GM18498 (cell line): ENCODE measurements at regions not wholly inside any gene's neighbourhood (a gene's known extent, or its start where the extent isn't known, plus 50 kb on each side); places are given as distances from the start of the nearest gene placed in this dataset.

Experiments used
- ATAC-seq: cut with Tn5 transposase; IDR thresholded peaks from one replicate; pipeline ENCODE4 v1.9.1; 2021; ENCODE audit warnings: mild to moderate bottlenecking, moderate library complexity; ENCODE audit not compliant: unreplicated experiment

DNA sequence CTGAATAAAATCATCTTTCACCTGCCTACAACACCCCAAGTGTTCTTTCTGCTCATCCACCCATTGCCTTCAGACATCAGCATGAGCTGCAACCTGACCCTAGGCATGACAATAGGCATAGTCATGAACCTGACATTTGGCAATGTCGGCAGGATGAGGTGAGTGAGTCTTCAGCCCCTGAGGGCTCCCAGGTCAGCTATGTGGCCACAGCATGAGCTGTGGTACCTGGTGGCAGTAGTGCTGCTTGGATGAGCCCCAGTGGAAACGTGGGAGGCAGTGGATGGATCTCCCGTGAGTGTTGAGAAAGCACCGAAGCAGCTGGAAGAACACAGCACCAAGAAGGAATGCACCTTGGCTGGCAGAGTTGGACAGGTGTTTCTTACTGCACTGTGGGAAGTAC is 334.8 kb upstream of the FAR2 start:
- ATAC-seq, result no peak

DNA sequence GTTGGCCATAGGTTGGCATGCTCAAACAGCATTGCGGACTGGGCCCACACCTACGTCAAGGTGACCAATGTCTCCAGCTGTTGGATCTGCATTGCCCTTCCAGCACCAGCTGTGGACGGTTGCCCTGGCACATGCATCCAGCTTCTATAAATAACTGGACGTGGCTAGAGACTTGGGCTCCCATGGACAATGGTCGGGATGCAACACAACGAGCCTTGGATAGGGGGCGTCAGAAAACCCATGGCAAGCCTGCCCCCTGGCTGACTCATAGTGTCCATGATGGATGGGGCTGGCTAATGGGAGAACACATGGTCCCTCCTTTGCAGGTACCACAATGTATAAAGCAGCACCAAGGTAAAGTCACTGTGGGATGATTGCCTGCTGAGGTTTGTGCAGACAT is 331.6 kb upstream of the FAR2 start:
- no peak for ATAC-seq

DNA sequence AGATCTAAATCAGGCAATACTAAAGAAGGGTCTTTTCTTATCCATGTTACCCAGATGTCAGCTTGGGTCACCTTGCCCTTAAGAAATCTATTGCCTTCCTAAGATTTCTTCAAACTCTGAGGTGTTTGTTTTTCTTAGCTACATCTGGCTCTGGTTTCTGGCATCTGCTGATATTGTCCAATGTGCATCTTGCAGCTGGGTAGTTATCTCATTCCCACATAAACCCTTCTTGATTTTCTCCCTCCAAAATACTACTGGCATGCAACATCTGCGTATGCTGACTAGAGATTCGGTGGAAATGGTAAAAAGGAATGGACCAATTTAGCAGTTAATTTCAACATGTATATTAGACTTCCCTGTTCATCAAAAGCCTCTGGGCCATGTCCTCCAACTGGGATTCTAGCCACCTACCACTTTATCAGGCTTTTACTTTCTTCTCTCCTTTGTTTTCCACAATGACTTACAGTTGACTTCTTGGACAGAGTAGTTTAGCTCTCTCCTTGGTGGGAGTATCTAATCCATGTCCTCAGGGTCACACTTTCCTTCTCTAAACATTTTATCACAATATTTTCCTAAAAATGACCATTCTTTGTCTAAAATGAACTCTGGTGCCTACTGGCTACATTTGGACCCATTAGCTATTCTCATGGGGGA is 324.8 kb upstream of the FAR2 start:
- no peak for ATAC-seq

DNA sequence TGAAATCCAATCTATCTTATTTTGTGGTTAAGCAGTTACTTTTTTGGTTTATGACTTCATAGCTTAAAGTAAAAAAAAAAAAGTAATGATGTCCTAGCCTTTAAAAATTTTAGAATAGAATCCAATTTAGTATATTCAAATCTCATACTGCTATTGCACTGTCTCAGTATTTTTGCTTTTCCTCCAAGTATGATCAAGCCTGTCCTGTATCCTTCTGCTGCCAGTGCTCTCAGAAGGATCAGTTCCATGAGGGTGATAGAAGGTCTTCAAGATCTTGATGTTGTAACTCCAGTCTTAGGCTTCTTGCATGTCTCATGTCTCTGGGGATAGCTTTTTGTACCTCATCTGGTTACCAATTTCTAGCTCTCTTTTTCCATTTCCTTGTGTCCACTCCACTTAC is 324.2 kb upstream of the FAR2 start:
- no peak for ATAC-seq

DNA sequence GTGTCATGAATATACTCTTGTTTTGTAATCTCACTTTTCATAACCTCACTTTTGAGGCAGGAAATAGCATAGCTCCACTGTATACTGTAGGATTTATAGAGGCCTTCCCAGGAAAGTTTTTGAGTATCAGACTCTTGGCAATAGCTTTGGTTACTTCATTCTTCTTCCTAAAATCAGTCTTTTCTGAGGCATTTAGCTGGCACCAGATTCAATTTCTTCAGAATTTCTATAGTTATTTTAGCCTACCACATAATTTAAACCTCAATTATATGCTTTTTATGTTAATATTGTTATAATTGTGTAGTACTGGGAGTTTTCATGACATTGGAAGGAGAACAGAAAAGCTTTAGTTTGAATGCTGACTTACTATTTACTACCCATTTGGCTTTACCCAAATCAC is 322.3 kb upstream of the FAR2 start:
- ATAC-seq, result no peak

DNA sequence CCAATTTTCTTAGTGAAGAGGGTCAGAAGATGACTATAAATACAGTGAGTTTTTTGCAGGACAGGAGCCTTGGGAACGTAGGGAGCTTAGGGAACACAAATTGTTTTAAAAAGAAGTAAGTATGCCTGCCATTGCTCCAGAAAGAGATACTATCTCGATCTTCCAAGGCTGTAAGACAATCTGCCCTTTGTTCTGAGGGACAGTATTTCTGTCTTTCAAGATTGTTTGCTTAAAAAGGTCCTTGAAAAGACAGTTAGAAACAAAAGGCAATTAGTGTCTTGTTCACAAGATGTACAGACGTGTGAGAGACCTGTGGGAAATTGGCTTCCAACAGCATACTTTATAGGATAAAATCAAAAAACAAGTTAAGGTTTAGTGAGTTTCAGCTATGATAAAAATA is 321.2 kb upstream of the FAR2 start:
- no peak for ATAC-seq

DNA sequence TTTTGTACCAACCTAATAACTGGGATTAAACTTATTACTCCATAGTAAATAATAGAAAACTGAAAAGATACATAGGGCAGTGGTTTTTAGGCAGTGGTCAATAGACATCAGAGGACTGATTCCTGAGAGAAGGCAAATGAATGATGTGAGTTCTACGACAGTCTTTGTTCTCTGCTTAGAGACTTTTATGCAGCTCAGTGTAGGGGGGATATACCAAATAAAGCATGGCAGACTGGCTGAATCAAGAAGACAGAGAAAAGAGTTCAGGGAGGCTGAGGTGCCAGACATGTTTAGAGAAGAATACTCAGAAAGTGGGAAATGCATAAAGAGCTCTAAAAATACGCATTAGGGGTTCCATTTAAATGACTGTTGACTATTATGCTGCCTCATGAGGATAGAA is 320.8 kb upstream of the FAR2 start:
- no peak for ATAC-seq

DNA sequence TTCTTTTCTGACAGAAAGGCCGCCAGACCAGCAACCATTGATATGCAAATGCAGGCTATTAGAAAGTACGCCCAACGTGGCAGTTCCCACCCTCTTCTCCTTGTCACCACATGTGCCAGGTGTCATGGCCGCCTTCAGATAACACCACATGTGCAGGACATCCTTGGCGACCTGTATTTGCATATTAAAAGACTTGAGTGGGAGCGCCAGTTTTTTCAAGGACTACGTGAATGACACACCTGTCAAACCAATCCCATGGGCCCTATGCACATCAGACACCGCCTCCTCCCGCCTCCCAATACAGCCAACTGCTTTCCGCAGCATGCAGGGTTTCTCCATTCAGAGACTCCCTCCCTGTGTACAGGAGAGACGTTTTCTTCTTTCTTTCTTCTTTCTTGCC is 318.6 kb upstream of the FAR2 start:
- ATAC-seq, result no peak

DNA sequence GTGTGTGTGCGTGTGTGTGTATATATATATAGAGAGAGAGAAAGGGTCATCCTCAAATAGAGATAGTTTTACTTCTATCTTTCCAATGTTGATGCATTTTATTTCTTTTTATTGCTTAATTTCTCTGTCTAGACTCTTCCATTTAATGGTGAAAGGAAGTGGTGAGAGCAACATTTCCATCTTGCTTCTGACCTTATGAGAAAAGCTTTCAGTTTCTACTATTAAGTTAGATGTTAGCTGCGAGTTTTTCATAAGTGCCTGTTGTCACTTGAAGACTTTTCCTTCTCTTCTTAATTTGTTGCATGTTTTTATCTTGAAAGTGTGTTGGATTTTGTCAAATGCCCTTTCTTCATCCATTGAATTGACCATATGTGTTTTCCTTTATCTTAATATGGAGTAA is 304.4 kb upstream of the FAR2 start:
- ATAC-seq, result no peak

DNA sequence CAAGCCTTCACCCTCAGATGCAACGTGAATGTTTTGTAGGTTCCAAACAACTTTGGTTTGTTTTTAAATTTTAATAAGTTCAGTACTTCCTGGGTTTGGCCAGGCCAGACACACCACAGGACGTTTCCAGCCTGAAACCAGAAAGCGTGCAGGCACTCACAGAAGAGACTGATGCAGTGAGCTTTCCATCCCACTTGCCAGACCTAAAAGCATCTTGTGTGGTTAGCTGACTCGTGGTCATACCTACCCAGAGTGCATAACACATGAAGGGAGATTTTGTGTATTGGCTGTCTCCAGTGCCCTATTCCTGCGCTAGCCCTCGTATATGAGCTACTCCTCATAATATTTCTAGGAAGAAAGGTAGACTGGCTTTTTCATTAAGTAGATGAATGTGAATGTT is 297.3 kb upstream of the FAR2 start:
- no peak for ATAC-seq

DNA sequence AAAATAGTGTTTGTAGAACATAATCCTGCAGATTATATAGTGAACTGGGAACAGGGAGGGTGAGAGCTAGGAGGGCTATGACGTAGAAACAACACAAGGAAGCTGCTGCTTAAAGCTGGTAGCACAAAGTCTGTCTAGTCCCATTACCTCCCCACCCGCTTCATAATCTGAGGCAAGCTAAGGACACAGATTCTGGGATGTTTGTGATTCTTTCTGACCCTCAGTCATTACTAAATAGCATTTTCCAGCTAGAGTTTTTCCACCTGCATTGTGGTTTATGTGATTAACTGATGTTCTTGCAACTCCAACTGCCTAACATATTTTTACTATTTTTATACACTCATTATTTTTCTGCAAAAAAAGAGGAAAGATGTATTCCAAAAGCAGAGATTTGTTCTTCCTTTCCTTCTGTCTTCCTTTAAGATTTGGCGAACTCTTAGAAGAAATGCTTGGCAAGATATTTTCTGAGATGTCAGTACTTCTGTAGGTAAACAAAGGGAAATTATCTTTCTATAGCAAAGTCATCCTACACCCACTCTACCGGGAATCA is 293.2 kb upstream of the FAR2 start:
- no peak for ATAC-seq

DNA sequence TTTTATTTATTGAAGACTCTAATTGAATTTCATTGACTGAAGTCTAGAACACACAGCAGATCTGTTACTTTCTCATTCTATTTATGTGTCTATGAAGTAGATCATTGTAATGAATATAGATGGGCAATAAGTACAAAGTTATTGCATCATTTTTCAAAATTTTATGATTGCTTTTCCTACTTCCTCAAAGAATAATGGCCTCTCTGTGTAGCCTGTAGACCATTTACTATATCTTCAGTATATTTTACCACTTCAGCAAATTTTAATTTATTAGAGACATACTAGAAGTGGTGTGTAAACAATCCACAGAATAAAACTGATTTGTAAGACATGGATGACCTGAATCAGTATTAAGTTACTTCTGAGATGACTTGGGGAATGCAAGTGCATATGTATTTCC is 291.7 kb upstream of the FAR2 start:
- no peak for ATAC-seq

DNA sequence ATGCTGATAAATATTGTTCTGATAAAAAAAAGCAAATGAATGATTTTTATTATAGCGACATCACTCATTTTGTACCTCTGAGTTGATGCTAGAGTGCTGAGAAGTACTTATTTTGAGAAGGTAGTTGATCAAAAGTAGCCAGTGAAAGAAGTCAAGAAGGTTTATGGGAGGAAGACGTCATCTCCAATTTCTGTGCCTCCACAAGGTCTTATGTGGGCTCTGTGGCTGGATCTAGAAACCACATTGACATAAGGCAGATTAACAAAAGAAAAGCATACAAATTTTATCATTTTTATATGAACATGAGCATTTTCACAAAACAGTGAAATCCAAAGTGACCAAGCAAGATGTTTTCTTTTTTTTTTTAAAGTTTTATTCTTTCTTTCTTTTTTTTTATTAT is 289.5 kb upstream of the FAR2 start:
- no peak for ATAC-seq

DNA sequence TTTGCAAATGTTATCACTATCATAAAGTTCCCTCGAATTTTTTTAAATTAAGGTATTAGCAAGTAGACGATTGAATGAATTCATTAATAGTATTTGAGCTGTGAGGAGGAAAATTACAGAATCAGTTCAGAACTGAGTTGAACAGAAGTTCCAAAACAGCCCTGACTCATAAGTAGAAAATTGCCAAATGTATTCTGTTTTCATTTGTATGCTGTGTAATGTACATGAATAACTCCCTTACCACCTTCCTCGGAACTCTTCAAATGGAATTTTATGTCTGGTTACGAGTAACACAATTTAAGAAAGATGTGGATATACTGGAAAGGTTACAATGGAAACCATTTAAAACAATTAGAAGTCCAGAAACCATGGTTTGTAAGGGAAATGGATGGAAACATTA is 283.3 kb upstream of the FAR2 start:
- no peak for ATAC-seq

DNA sequence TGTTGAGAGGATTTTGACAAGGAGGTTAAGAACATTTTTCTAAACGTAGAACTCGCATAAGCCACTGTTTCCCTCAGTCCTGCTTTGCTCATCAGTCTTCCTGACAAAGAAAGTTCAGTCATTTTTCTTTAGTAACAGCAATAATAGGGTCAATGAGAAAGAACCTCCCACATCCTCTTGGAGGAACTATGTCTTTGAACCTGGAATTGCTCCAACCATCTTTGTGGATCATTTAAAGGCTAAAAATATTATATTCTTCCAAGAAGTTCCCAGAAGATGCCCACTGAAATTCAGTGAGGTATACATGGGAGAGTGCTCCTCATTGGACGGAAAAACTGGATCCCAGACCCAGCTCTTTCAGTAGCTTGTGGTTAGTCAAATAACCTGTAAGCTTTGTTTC is 282.8 kb upstream of the FAR2 start:
- ATAC-seq, result no peak

DNA sequence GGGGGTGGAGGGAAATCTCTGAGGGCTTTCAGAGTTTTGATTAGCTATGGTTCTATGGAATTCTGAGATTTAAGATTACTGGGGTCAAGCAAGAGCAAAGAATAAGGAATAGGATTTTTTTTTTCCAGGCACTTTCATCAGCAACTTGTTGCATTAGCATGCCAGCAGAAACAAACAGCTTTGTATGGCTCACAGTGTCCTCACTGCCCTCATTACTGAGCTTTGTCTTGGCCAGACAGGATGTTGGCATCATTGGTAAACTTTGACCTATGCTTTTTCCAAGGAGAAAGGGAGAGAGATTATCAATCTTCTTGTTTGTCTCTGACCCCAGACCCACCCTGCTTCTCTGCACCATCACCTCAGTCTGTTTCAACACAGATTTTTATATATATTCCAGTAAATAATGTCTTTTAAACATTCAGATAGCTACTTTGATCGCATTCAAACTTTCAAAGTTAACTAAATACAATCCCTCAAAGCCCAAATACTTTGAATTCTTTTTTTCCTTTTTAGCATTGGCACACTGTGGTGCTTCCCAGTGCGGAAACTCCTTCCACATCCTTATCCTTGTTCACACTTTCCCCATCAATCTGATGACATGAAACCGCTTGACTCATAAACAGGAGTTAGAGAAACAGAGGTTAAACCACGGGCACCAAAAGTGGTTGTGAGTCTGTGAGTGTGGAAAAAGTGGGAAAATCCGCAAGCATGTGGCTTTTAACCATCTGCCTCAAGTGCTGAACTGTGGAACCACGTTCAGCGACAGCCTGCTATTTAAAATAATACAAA is 282.2 kb upstream of the FAR2 start:
- ATAC-seq, result no peak

DNA sequence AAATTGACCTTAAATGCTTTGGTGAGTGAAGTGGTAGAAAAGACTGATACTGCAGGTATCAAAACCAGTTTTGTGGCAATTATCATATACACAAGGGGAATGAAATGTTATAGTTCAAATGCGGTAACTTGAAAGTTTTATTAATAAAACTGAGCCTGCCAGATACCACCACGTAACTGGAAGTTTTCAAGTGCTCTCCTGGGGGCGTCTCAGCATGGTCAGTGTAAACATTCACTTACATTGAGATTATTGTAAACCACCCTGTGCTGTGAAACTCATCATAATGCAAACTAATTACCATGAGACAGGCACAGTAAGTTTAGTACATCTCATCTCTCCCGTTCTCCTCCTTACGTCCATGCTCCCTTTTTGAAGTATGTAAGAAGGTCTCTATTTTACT is 280.7 kb upstream of the FAR2 start:
- no peak for ATAC-seq

DNA sequence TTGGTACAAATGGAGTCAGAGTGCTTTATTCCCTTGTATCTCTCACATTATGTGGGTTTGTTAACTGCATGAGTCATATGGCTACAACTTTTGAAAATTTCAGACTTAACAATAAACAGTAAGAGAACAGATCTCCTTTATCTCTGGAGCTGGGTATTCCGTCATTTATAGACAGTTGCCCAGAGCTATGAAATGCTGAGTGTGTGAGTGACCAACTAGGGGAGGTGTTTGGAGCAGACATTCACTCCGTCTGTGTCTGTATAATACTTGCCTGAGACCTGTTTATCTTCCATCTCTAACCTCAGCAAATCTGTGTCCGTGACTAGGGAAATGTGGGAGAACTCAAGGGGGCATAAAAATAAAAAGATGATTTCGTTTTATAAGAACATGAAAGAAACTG is 279.9 kb upstream of the FAR2 start:
- no peak for ATAC-seq

DNA sequence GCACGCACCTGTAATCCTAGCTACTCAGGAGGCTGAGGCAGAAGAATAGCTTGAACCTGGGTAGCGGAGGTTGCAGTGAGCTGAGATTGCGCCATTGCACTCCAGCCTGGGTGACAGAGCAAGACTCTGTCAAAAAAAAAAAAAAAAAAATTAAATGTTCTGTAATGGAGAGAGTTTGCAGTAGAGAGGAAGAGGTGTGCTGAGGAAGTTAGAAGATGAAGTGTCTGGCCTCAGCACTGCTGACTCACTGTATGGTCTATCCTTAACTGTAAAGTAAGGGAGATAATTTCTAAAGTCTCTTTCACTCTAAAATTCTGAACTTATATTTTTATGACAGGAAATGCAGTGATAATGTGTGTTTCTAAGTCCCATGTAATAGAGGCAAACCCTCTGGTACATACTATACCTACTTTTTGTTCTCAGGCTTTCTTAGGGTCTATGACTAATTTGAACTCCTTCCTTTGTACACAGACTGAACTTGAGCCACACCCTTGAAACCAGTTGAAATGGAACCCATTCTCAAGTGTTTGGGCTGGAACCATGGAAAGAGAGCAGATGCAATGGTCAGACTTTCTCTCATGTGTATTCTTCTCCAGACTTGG is 278.1 kb upstream of the FAR2 start:
- no peak for ATAC-seq

DNA sequence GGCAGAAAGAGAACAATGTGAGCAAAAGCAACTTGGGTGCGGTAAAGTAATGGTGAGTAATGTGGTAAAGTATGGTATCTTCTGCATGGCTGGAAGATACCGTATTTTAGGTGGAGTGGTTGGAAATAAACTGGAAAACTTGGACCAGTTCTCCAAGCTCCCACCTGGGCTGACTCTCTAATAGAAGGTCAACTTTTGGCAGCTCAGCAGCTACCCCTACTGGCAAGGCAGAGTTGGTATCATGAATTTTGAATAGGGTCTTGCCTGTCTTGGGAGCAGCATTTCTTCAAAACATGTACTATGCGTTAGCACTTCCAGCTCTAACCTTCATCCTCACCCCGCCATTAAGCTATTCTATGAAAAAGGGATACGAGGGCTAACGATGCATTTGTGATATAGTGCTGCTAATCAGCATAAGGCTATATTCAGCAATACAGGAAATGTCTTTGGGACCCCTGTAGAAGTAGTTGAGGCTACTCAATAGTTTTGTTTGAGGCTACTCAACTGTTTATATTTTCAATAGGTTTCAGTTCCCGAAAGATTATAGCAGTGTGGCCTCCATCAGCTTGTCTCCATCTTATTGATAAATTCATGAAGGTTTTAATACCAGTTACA is 276.3 kb upstream of the FAR2 start:
- ATAC-seq, result no peak

DNA sequence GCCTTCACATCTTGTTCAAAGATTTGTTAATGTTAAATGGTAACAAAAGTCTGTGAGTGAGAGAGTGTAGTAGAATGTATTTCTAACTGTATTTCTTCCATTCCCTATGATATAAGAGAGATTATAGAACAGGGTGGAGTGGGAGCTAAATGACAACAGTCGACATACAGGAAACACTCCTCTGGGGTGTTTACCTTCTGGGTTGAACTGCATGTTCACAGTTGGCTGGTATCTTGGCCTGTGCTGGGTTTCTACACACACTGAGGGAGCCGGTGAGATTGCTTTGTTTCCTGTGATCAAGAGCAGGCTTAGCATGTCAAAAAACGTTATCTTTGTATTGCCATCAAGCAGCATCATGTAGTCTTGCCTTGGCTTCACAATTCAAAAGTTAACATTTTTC is 274.3 kb upstream of the FAR2 start:
- ATAC-seq, result no peak
